Liver (tissue), 8 donors: ENCODE measurements at regions not wholly inside any gene's neighbourhood (a gene's known extent, or its start where the extent isn't known, plus 50 kb on each side); places are given as distances from the start of the nearest gene placed in this dataset.

Source experiments
- DNase-seq: peaks from one replicate; pipeline ENCODE4 v3.0.0-alpha.2; 2017; ENCODE audit warnings: low spot score
- H3K27ac ChIP-seq, 2 donors: one replicate each; pipeline ENCODE4 v1.7.0; 2013; ENCODE audit warnings: inconsistent platforms in 2 of 2, low read length in 2 of 2, control low read depth in 1 of 2, low read depth in 1 of 2, mild to moderate bottlenecking in 1 of 2
- H3K27me3 ChIP-seq, 4 donors: one replicate each; pipeline versions ENCODE4 v1.6.1 to v1.7.0; 2013; ENCODE audit warnings: low read length in 3 of 4, inconsistent platforms in 1 of 4, mild to moderate bottlenecking in 1 of 4, moderate library complexity in 1 of 4; ENCODE audit not compliant: control insufficient read depth in 4 of 4, insufficient read depth in 4 of 4
- H3K36me3 ChIP-seq, 4 donors: one replicate each; pipeline versions ENCODE4 v1.6.1 to v1.7.0; 2013; ENCODE audit warnings: low read length in 3 of 4, mild to moderate bottlenecking in 3 of 4, low read depth in 1 of 4, moderate library complexity in 1 of 4; ENCODE audit not compliant: control insufficient read depth in 4 of 4, insufficient read depth in 3 of 4
- H3K4me1 ChIP-seq, 4 donors: one replicate each; pipeline versions ENCODE4 v1.6.1 to v1.7.0; 2013; ENCODE audit warnings: low read length in 3 of 4, mild to moderate bottlenecking in 3 of 4, moderate library complexity in 1 of 4; ENCODE audit not compliant: control insufficient read depth in 4 of 4, insufficient read depth in 4 of 4
- H3K4me3 ChIP-seq, 3 donors: one replicate each; pipeline versions ENCODE4 v1.6.1 to v1.7.0; 2013; ENCODE audit warnings: low read length in 3 of 3, control low read depth in 1 of 3, low read depth in 1 of 3, mild to moderate bottlenecking in 1 of 3
- H3K9ac ChIP-seq, 2 donors: one replicate each; pipeline ENCODE4 v1.7.0; 2013; ENCODE audit warnings: low read length in 2 of 2, mild to moderate bottlenecking in 2 of 2, moderate library complexity in 2 of 2, control low read depth in 1 of 2, low read depth in 1 of 2
- H3K9me3 ChIP-seq, 4 donors: one replicate each; pipeline versions ENCODE4 v1.6.1 to v1.7.0; 2013; ENCODE audit warnings: low read length in 3 of 4; ENCODE audit not compliant: control insufficient read depth in 4 of 4
- ATF3 ChIP-seq: IDR thresholded peaks from 2 replicates; pipeline ENCODE4 v1.6.1; 2016; ENCODE audit warnings: antibody characterized with exemption
- CTCF ChIP-seq: fragments of 150-350 bp; IDR thresholded peaks from 2 replicates; pipeline ENCODE4 v1.5.1; 2017; ENCODE audit warnings: improper control_type of control experiment, low read depth, low read length; ENCODE audit not compliant: missing input control
- EGR1 ChIP-seq, 2 donors: IDR thresholded peaks; 2 replicates each; pipeline ENCODE4 v1.6.1; 2016 to 2018; ENCODE audit warnings: antibody characterized with exemption in 2 of 2, low read depth in 2 of 2
- FOXA1 ChIP-seq: IDR thresholded peaks from 2 replicates; pipeline ENCODE4 v1.6.1; 2016; ENCODE audit warnings: antibody characterized with exemption
- FOXA2 ChIP-seq: IDR thresholded peaks from 2 replicates; pipeline ENCODE4 v1.6.1; 2016; ENCODE audit warnings: antibody characterized with exemption
- GABPA ChIP-seq, 2 donors: IDR thresholded peaks in 1 of 2; conservative IDR thresholded peaks in 1 of 2; 2 replicates each; pipeline ENCODE4 v1.6.1; 2016; ENCODE audit warnings: antibody characterized with exemption in 2 of 2, mild to moderate bottlenecking in 1 of 2, moderate library complexity in 1 of 2
- HNF4A ChIP-seq, 2 donors: conservative IDR thresholded peaks; 2 replicates each; pipeline ENCODE4 v1.6.1; 2016; ENCODE audit warnings: antibody characterized with exemption in 2 of 2, mild to moderate bottlenecking in 2 of 2
- HNF4G ChIP-seq: IDR thresholded peaks from 2 replicates; pipeline ENCODE4 v1.6.1; 2016; ENCODE audit warnings: antibody characterized with exemption
- JUND ChIP-seq, 2 donors: IDR thresholded peaks; 2 replicates each; pipeline ENCODE4 v1.6.1; 2016; ENCODE audit warnings: antibody characterized with exemption in 2 of 2
- MAX ChIP-seq: IDR thresholded peaks from 2 replicates; pipeline ENCODE4 v1.6.1; 2016; ENCODE audit warnings: antibody characterized with exemption
- NR2F2 ChIP-seq: IDR thresholded peaks from 2 replicates; pipeline ENCODE4 v1.6.1; 2016; ENCODE audit warnings: antibody characterized with exemption
- RAD21 ChIP-seq, 2 donors: IDR thresholded peaks; 2 replicates each; pipeline ENCODE4 v1.6.1; 2016; ENCODE audit warnings: antibody characterized with exemption in 2 of 2, mild to moderate bottlenecking in 2 of 2
- REST ChIP-seq: IDR thresholded peaks from 2 replicates; pipeline ENCODE4 v1.6.1; 2016; ENCODE audit warnings: antibody characterized with exemption, mild to moderate bottlenecking
- RXRA ChIP-seq, 2 donors: IDR thresholded peaks; 2 replicates each; pipeline ENCODE4 v1.6.1; 2017 to 2018; ENCODE audit warnings: antibody characterized with exemption in 2 of 2, mild to moderate bottlenecking in 1 of 2
- SP1 ChIP-seq: IDR thresholded peaks from 2 replicates; pipeline ENCODE4 v1.6.1; 2018; ENCODE audit warnings: antibody characterized with exemption, mild to moderate bottlenecking
- TAF1 ChIP-seq: conservative IDR thresholded peaks from 2 replicates; pipeline ENCODE4 v1.6.1; 2016; ENCODE audit warnings: antibody characterized with exemption, mild to moderate bottlenecking
- YY1 ChIP-seq: IDR thresholded peaks from 2 replicates; pipeline ENCODE4 v1.6.1; 2016; ENCODE audit warnings: antibody characterized with exemption, mild to moderate bottlenecking
- ZBTB33 ChIP-seq: IDR thresholded peaks from 2 replicates; pipeline ENCODE4 v1.6.1; 2016; ENCODE audit warnings: antibody characterized with exemption
- WGBS: extraction: QIAGEN DNeasy Blood & Tissue Kit; methylation state at CpG from one replicate; pipeline ENCODE4 v1.1.7; 2013; 5-methylcytosine and 5-hydroxymethylcytosine counted together
- donor health status: healthy.
- donor health status: healthy.
- donor health status: healthy.
- donor health status: healthy.
- donor health status: healthy.

GRCh38 chrX:30156880-30157560 lies 58.3 kb upstream of the MAGEB2 start:
- Histone ChIP-seq H3K9me3 (no peaks in the 10 kb centered on the region), H3K27ac (no peak overlapping the region), H3K9ac (no peak overlapping the region), H3K27me3 (no peaks in the 10 kb centered on the region), H3K36me3 (no peaks in the 10 kb centered on the region), H3K4me1 (no peaks in the 10 kb centered on the region), H3K4me3 (no peak overlapping the region)
- no peak for TF ChIP-seq FOXA2
- TF ChIP-seq ZBTB33: no peak
- no peak for TF ChIP-seq JUND (IDR thresholded peaks at IDR 0.05)
- TF ChIP-seq YY1: no peak
- TF ChIP-seq RAD21 (IDR thresholded peaks at IDR 0.05): no peak
- TF ChIP-seq HNF4G: no peak
- no peak for TF ChIP-seq RXRA (IDR thresholded peaks at IDR 0.05)
- no peak for TF ChIP-seq CTCF
- TF ChIP-seq TAF1: no peak
- no peak for TF ChIP-seq ATF3
- TF ChIP-seq GABPA (IDR thresholded peaks at IDR 0.05 in 1 of 2, conservative IDR thresholded peaks at IDR 0.05 in 1 of 2): no peak
- TF ChIP-seq SP1: no peak
- no peak for TF ChIP-seq HNF4A (conservative IDR thresholded peaks at IDR 0.05)
- TF ChIP-seq REST: no peak
- TF ChIP-seq EGR1 (IDR thresholded peaks at IDR 0.05; ENCODE audit: low read depth in 2 of 2): no peak
- no peak for TF ChIP-seq FOXA1
- no peak for TF ChIP-seq NR2F2
- DNase-seq: no peak
- 37% methylated on average over 4 of the region's 4 CpGs for WGBS

- no peak for DNase-seq
- Histone ChIP-seq H3K9me3 (no peaks in the 10 kb centered on the region), H3K36me3 (no peaks in the 10 kb centered on the region), H3K27me3 (no peaks in the 10 kb centered on the region), H3K9ac (no peak overlapping the region), H3K4me3 (no peak overlapping the region), H3K27ac (no peak overlapping the region), H3K4me1 (no peaks in the 10 kb centered on the region)
- 60% methylated on average over 3 of the region's 3 CpGs for WGBS
- TF ChIP-seq RAD21 (IDR thresholded peaks at IDR 0.05) (no peak), JUND (IDR thresholded peaks at IDR 0.05) (no peak), FOXA1 (no peak), GABPA (IDR thresholded peaks at IDR 0.05 in 1 of 2, conservative IDR thresholded peaks at IDR 0.05 in 1 of 2) (no peak), RXRA (IDR thresholded peaks at IDR 0.05) (no peak), REST (no peak), FOXA2 (no peak), SP1 (no peak), HNF4A (conservative IDR thresholded peaks at IDR 0.05) (no peak), NR2F2 (no peak), MAX (no peak), ZBTB33 (no peak), YY1 (no peak), EGR1 (IDR thresholded peaks at IDR 0.05; ENCODE audit: low read depth in 2 of 2) (no peak)
Observed at GRCh38 chrX:30161043-30161442, 54.3 kb upstream of the MAGEB2 start.
